ENCODE measurements at regions not wholly inside any gene's neighbourhood (a gene's known extent, or its start where the extent isn't known, plus 50 kb on each side); places are given as distances from the start of the nearest gene placed in this dataset.
A peak's percentile ranks its signal among the peaks of the same experiment; 100 is the strongest.
"Not testable (repeated sequence)": the region's sequence is repeated elsewhere in the genome, so short reads cannot be mapped to it uniquely, and the experiment has no call there.

DNA sequence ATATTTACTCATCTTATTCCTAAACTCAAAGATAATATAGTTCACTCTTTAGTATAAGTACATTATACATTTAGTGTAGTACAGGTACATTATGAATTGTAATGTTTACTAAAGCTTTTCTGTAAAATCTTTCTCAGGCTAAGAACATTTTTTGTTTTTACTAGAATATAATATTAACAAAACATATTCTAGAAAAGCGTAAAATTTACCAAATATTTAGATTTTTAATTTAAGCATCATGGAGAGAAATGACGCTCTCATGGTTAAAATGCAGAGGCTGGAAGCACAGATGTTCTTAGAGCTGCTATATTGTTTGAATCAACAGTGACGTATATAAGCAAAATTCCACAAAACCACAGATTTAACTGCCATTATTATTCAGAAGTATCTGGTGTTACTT is 54.7 kb upstream of the NBPF15 start:
- not testable (repeated sequence) for DNase-seq (ENCODE audit: low read depth in 2 of 2)

DNA sequence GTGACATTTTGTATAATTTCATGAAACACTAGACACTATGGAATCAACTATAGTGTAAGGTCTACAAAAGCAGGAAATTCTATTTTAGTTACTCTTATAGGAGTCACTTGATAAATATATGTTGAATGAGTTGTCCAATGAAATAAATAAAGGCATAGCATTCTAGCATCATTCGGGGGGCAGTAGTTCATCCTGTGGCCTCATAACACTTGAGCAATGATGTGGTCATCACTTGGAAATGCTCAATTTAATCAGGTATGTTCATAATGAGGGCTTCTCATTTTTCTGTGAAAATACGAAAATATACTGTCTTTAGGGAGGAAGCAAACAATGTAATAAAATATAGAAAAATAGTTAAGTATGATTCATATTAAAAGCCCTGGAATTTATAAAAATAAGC is 55.4 kb upstream of the NBPF15 start:
- not testable (repeated sequence) for DNase-seq (ENCODE audit: low read depth in 2 of 2)

DNA sequence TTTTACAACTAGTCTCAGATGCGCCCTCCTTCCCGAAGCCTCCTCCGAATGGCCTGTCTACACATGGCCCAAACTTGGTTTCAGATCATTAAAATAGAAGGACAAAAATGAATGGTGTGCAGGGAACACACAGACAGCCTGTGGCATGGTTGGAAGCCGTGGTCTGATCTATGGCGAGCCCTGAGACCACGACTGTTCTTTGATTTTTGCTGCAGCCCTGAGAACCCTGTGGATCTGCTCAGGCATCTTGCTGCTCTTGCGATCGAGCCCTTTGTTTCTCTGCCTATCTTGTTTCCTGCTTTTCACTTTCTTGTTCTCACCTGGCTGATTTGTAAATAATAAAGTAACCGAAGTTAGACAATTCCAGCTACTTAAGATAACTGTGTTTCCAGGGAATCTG is 57.0 kb upstream of the NBPF15 start:
- DNase-seq (ENCODE audit: low read depth in 2 of 2): not testable (repeated sequence)

DNA sequence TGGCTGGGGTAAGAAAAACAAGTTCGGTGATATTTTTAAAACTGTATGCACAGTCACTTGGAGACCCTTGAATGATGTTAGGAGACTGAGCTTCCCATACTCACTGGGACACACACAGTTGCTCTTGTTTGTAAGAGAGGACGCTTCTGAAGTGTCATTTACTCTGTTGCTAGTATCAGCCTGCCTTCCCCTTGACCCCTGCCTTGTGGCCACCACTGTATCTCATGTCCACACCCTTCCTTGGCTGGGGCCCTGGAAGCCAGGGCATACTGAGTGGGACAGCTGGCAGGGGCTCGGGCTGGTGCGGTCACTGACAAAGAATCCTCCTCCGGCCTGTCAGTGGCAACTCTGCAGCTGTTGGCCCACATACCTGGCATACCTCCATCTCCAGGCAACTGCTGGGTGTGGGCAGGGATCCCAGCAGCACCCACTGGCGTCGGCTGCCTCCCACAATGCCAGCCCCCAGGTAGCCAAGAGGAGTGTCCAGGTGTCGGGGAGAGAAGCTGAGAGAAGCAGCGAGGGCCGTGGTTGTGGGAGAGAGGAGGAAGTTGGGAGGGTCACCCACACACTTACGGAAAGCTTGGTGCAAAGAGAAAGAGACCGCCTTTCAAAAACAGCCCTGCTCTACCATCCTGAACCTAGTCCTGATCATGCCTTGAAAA is 58.2 kb upstream of the NBPF15 start:
- not testable (repeated sequence) for DNase-seq (ENCODE audit: low read depth in 2 of 2)

DNA sequence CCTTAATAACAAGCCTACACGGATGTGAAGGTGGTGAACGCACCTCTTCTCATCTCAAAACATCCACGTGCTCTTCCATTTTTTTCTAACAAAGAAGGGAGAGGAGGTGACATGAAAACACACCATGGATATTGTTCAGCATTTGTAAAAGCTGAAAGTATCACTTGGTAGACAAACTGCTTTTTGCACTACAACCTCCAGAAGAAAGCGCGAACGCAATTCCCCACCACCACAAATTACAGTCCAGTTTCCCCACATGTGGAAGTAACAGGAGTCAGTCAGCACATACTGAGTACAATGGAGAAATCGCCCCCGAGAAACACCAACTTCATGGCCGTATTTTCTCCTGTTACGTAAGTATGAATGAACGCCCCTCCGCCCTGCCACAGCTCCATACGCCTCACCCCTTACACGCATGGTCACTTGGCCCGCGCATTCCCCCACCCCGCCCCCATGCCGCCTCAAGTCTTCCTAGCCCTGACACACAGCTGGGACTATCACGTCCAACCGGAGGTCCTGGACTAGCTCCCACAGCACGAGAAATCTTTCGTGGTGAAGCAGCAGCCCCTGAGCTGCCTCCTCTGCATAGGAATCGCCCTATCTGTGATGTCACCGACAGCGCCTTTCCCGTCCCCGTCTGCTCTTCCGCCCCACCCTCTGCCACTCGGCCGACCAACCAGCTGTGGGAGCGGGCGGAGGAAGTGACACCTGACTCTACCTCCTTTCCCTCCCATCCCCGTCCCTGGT is 62.4 kb upstream of the NBPF15 start:
- peak; percentile 18 to 41 for DNase-seq (ENCODE audit: low read depth in 2 of 2)

DNA sequence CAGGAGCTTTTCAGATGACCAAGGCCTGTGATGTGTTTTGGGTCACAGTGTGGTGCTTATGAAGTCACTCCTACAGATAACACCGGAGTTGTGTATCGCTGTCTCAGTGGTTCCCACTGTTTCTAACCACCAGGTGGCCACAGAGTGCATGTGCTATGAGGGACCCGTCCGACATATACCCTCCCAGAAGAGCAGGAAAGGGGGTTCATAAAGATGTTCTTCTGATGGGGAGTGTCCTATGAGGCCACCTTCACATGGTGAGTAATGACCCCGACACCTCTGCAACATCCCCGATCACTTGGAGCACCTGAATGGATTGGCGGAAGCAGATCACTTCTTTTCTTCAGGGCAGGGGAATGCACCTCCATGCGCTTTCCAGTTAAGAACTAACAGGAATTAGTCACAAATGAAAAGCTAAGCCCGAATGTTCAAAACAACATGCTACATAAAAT is 60.5 kb upstream of the PPIAL4F start:
- not testable (repeated sequence) for DNase-seq (ENCODE audit: low read depth in 2 of 2)

DNA sequence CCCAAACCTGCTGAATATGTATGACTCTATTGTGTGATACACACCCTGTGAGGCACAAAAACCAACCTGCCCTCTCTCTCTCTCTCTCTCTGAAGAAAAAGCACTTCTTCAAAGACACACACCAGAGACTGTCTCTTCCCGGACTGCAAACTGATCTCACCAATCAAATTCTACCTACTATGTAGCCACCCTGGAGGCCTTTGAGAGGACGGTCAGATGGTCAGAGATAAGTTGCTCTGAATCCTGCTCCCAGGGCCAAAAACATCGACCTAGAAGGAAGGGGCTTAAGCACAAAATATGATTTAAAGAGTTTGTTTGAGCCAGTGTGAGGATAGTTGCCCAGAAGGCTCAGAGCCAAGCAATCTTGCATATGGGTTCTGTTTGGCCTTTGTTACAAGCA is 59.2 kb upstream of the PPIAL4F start:
- not testable (repeated sequence) for DNase-seq (ENCODE audit: low read depth in 2 of 2)

DNA sequence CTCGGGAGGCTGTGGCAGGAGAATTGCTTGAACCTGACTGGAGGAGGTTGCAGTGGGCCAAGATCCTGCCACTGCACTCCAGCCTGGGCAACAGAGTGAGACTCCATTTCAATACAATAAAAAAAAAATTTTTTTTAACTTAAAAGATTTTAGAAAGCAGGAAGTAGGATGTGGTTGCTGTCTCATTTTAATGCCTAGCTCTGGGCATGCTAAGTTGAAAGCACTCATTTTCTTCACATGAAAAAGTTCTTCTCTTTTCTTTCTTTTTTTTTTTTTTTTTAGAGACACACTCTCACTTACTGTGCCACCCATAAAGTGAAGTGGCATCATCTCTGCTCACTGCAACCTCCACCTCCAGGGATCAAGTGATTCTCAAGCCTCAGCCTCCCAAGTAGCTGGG is 58.4 kb upstream of the PPIAL4F start:
- DNase-seq (ENCODE audit: low read depth in 2 of 2): not testable (repeated sequence)

DNA sequence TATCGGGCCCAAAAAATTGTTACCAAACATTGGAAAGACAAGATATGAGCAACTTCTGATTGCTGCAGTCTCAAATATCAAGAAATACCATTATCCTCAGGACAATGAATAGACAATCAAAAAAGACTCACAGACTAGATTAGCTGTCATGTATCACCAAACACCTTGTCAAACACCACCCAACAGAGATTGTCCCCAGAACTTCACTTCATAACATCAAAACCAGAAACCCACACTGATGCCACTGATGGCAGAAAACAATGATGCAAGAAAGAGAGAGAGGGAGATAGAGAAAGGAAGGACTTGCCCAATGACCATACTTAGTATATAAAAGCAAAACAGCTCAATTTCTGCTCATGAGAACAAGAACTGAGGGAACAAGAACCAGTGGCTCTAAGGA is 56.0 kb upstream of the PPIAL4F start:
- DNase-seq (ENCODE audit: low read depth in 2 of 2): not testable (repeated sequence)

DNA sequence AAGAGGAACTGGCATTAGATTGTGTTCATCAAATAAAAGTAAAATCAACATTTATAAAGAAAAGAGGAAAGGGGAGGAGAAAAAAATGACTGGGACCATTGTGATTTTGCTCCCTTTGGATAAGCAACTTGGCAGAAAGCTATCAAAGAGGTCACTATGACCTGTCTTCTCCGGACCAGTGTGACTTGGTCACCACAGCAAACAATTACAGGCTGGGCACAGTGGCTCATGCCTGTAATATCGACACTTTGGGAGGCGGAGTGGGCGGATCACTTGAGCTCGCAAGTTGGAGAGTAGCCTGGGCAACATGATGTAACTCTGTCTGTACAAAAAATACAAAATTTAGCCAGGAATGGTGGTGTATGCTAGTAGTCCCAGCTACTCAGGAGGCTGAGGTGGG is 55.5 kb upstream of the PPIAL4F start:
- not testable (repeated sequence) for DNase-seq (ENCODE audit: low read depth in 2 of 2)

DNA sequence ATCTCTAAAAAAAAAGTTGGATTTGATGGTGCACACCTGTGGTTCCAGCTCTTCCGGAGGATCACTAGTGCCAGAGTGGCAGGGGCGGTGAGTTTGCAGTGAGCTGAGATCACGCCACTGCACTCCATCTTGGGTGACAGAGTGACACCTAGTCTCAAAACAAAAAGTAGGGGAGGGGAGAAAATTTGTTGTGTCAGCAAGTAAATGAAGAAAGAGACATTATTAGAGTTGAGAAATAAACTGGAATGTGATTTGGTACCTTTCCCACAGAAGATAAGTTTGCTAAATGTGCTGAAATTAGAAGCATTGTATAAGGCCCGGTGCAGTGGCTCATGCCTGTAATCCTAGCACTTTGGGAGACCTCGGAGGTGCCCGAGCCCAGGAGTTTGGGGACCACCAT is 54.0 kb upstream of the PPIAL4F start:
- DNase-seq (ENCODE audit: low read depth in 2 of 2): not testable (repeated sequence)

DNA sequence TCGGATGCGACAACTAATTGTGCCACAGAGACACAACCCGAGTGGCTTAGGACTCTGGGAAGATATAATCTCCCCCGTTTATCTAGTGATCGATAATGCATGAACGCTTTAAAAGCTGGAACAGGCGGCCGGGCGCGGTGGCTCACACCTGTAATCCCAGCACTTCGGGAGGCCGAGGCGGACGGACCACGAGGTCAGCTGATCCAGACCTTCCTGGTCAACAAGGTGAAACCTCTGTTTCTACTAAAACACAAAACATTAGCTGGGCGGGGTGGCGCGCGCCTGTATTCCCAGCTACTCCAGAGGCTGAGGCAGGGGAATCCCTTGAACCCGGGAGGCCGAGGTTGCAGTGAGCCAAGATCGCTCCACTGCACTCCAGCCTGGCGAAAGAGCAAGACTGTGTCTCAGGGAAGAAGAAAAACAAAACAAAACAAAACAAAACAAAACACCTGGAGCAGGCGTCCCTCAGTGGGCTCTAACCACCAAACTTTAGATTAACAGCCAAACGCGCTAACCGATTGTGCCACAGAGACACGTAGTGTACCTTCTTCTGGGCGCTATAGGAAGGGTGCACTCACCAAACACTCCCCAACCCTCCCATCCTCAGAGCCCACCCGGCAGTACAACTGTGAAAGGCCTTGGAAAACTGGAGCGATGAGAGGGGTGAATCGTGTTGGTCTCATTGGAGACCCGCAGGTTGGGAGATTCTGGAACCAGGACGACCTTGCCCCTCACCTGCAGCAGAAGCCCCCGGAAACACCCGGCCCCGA is 53.3 kb upstream of the PPIAL4F start:
- not testable (repeated sequence) for DNase-seq (ENCODE audit: low read depth in 2 of 2)
